GM12874 (cell line): ENCODE measurements at regions not wholly inside any gene's neighbourhood (a gene's known extent, or its start where the extent isn't known, plus 50 kb on each side); places are given as distances from the start of the nearest gene placed in this dataset.

Experiments
- TF ChIP-seq, protein P1 (sequence below): IDR thresholded peaks from 2 replicates; pipeline ENCODE4 v1.5.1; 2011; ENCODE audit warnings: low read depth, mild to moderate bottlenecking, control low read depth, low read length, moderate library complexity; ENCODE audit not compliant: insufficient read depth

DNA sequence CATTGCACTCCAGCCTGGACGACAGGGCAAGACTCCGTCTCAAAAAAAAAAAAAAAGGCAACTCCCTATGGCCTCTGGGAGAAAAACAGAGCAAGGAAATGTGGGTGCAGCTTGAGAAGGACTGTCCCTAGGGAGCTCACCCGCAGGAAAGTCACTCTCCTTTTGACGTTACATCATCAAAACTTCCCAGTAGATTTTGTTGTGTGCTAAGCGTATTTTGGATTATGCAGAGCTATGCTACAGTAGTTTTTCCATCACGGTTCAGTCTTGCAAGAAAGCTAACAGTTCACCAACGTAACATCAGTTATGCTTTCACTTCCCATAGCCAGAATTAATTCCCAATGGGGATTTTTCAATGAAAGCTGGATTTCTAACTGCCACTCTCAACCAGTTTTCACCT is 138.8 kb downstream of the HSD17B3 start:
- TF ChIP-seq, protein P1, sequence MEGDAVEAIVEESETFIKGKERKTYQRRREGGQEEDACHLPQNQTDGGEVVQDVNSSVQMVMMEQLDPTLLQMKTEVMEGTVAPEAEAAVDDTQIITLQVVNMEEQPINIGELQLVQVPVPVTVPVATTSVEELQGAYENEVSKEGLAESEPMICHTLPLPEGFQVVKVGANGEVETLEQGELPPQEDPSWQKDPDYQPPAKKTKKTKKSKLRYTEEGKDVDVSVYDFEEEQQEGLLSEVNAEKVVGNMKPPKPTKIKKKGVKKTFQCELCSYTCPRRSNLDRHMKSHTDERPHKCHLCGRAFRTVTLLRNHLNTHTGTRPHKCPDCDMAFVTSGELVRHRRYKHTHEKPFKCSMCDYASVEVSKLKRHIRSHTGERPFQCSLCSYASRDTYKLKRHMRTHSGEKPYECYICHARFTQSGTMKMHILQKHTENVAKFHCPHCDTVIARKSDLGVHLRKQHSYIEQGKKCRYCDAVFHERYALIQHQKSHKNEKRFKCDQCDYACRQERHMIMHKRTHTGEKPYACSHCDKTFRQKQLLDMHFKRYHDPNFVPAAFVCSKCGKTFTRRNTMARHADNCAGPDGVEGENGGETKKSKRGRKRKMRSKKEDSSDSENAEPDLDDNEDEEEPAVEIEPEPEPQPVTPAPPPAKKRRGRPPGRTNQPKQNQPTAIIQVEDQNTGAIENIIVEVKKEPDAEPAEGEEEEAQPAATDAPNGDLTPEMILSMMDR = no peak

DNA sequence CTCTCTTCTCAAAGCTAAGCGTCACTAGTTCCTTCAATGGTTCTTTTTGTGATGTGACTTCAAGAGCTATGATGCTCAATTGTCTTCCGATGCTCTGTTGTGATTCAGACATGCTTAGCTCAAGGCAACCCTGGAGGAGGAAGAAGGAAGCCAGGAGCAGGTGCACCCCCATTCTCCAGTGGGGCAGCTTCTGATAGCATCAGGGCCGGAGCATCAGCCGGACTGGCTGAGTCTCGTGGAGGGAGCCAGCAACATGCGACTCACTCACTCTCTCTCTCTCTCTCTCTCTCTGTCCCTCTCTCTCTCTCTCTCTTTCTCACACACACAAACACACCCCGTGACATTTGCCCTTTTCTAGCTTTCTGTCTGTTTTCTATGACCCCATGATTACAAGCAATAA is 140.2 kb downstream of the HSD17B3 start:
- TF ChIP-seq, protein P1 = no peak

DNA sequence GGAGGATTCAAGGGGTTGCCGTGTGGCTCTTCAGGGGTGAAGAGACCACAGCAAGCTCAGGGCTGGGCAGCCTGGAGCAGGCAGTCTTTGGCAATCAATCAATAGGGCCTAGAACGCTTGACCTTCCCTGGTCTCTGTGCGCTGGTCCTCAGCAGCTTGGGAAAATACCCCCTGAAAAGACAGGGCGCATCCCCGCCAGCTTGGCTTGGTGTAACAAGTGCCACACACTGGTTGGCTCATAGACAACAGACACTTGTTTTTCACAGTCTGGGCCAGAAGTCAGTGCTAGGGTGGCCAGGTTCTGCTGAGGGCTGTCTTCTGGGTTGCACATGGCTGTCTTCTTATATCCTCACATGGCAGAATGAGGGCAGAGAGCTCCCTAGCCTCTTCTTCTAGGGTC is 141.1 kb downstream of the HSD17B3 start:
- TF ChIP-seq, protein P1 = no peak

DNA sequence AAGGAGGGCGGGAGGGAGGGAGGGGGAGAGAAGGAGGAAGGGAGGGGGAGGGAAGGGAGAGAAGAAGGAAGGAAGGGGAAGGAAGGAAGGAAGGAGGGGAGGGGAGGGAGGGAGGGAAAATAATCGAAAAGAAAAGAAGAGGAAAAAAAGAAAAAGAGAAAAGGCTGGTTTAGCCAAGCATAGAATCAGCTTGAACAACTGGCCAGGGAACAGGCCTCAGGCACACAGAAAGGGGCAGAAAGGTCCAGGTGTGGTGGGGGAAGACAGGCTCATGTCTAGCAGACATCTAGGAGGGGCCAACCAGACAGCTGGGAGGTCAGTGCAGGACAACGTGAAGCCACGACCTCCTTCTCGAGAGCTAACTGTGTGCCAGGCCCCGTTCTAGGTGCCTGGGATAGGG is 141.8 kb downstream of the HSD17B3 start:
- TF ChIP-seq, protein P1 = no peak

DNA sequence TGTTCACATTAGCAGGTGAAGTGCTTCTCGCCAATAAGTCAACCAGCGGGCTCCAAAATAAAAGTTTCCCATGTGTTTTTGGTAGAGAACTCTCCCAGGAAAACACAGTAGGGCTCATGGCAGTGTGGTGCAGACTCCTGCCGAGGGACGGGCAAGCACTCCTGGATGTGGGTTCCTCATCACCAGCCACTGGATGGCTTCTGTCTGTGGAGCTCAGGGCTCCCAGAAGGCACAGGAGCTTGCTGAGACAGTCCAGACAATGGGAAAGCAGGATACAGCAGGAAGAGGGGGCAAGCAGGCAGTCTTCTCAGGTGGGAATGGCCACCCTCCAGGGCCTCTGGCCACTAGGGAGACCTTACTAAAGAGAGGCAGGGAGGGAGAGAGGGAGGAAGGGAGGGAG is 142.4 kb downstream of the HSD17B3 start:
- TF ChIP-seq, protein P1 = no peak

DNA sequence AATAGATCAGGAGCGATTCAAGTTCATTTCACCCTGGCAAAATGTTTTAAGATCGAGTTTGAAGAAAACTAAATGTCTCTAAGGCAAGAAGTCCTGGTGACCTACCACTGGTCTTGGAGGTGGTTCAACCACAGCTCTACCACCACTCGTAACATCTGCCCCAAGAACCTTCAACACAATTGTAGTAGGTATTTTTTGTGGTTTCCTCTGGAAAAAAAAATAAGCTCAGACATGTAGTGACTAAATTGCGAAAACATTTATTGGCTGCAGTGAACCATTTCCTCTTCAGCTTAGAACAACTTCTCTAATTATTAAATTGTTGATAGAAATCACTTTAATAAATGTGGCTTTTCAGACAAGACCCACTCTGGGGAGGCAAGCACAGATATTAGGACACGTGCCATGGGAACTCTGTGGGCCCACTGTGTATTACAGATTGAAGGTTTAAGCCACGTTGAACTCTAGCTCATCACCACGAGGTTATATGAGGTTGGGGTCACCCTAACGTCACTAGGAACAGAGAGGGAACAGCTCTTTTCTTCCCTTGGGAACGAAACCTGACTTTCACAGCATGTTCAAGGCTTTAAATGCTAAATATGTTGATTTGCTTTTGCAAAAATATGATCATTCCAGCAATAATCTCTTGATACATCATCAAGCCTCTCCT is 142.9 kb downstream of the HSD17B3 start:
- TF ChIP-seq, protein P1 = no peak

DNA sequence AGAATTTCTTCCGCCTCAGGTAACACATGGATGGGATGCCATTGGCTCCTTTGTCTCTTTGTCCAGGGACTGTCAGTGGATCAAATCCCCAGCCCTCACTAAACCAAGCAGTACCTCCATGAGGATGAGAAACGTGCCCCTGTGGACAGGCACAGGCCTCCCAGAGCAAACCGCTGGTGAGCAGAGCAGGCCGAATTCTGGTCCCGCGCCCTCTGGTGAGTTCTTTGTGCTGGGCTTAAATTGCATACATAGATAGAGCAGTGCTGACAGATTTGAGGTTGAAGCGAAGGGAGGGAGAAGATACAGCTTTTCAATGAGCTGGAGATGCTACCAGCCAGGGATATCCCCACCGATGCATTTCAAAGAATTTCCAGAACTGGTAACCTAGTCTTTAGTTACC is 143.8 kb downstream of the HSD17B3 start:
- TF ChIP-seq, protein P1 = no peak
